HEK293T (cell line): ENCODE measurements at regions not wholly inside any gene's neighbourhood (a gene's known extent, or its start where the extent isn't known, plus 50 kb on each side); places are given as distances from the start of the nearest gene placed in this dataset.

Experiments used
- ARNT ChIP-seq: fragments of 450-650 bp; IDR thresholded peaks from 2 replicates; pipeline ENCODE4 v1.6.1; 2017; ENCODE audit warnings: mild to moderate bottlenecking
- BHLHE40 ChIP-seq: fragments of 450-650 bp; IDR thresholded peaks from 2 replicates; pipeline ENCODE4 v1.6.1; 2016; ENCODE audit warnings: mild to moderate bottlenecking, moderate library complexity, borderline replicate concordance
- ELF4 ChIP-seq: fragments of 450-650 bp; IDR thresholded peaks from 2 replicates; pipeline ENCODE4 v1.6.1; 2017; ENCODE audit warnings: antibody characterized with exemption
- FOXK2 ChIP-seq: fragments of 450-650 bp; IDR thresholded peaks from 2 replicates; pipeline ENCODE4 v1.6.1; 2016; ENCODE audit warnings: mild to moderate bottlenecking
- FOXM1 ChIP-seq: fragments of 450-650 bp; IDR thresholded peaks from 2 replicates; pipeline ENCODE4 v1.6.1; 2017; ENCODE audit warnings: mild to moderate bottlenecking, borderline replicate concordance
- NFRKB ChIP-seq: fragments of 450-650 bp; IDR thresholded peaks from 2 replicates; pipeline ENCODE4 v1.6.1; 2016; ENCODE audit warnings: mild to moderate bottlenecking, moderate library complexity
- PKNOX1 ChIP-seq: fragments of 450-650 bp; IDR thresholded peaks from 2 replicates; pipeline ENCODE4 v1.6.1; 2016
- SP1 ChIP-seq: fragments of 450-650 bp; IDR thresholded peaks from 2 replicates; pipeline ENCODE4 v1.6.1; 2017
- SUZ12 ChIP-seq: fragments of 450-650 bp; IDR thresholded peaks from 2 replicates; pipeline ENCODE4 v1.6.1; 2016; ENCODE audit warnings: mild to moderate bottlenecking
- TARDBP ChIP-seq: fragments of 450-650 bp; IDR thresholded peaks from 2 replicates; pipeline ENCODE4 v1.6.1; 2016

- TF ChIP-seq FOXM1 (no peak), FOXK2 (no peak), NFRKB (no peak), SUZ12 (no peak), SP1 (no peak), PKNOX1 (no peak), ARNT (no peak), TARDBP (no peak), BHLHE40 (no peak), ELF4 (no peak)
Measured at GRCh38 chr22:49503321-49503720, 324.4 kb downstream of the BRD1 start.
